HG03159 (cell line): ENCODE measurements at regions not wholly inside any gene's neighbourhood (a gene's known extent, or its start where the extent isn't known, plus 50 kb on each side); places are given as distances from the start of the nearest gene placed in this dataset.

Experiments used
- ATAC-seq: cut with Tn5 transposase; IDR thresholded peaks from one replicate; pipeline ENCODE4 v1.9.1; 2021; ENCODE audit warnings: mild to moderate bottlenecking, moderate library complexity; ENCODE audit not compliant: unreplicated experiment

- ATAC-seq = no peak
Measured at GRCh38 chr20:16175322-16175961, 397.8 kb downstream of the KIF16B start.

DNA sequence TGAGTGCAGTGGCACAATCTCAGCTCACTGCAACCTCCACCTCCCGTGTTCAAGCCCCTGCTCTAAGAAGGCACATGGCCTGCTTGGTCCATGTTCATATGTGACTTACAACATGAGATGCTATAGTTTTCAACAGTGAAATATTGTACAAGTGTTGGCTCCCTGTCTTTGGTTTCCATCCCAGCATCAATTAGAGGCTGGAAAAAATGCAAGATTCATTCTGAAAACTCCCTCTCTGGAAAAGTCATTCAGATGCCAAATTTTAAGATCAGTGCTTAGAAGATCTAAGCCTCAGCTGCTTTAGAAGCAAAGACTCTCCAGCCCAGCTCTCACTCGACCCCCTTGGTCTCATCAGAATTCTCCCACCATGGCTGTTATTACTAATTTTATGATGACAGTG is 398.9 kb downstream of the KIF16B start:
- no peak for ATAC-seq

GRCh38 chr20:16173044-16173443 is 400.2 kb downstream of the KIF16B start:
- no peak for ATAC-seq

DNA sequence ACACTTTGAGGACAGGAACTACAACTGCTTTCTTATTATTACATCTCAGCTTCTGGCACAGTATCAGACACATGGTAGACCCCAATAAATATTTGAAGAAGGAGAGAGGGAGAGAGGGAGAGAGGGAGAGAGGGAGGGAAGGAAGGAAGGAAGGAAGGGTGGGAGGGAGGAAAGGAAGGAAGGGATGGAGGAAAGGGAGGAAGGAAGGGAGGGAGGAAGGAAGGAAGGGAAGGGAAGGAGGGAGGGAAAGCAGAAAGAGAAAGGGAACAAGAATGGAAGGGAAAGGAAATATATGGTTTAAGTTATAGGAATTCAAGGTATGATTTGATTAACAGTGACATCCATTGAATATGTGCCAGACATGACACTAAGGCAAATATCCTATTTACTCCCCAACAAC is 402.1 kb downstream of the KIF16B start:
- no peak for ATAC-seq

- ATAC-seq = no peak
Measured at GRCh38 chr20:16170406-16170971, 402.8 kb downstream of the KIF16B start.

DNA sequence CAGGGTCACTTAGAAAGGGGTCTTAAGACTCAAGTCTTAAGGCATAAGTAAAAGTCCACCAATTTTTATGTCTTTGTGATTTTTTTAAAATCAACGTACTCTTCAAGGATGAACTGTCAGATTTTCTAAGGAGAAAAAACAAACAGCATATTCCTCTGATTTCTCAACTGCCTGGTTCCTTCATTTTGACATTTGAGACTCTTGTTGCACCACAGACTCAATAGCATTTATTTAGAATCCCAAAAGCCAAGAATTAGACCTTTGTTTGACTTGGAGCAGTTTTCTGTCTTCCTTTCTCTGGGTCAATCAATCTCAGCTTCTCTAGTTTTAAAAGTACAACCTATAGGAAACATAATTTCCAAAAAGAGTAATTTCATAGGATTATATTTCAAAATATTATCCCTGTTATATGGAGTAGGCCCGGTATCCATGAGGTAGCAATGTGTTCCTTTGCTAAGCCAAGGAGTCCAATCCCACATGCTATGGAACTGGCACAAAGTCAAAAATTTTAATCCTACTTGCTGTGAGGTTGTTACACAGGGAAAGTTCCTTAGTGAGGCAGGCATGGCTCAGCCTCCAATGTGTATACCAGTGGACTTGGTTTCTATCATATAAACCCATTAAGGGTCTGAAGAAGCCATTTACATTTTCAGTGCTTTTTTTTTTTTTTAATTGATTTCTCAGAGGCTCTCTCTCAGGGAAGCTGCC is 405.7 kb downstream of the KIF16B start:
- ATAC-seq = no peak

DNA sequence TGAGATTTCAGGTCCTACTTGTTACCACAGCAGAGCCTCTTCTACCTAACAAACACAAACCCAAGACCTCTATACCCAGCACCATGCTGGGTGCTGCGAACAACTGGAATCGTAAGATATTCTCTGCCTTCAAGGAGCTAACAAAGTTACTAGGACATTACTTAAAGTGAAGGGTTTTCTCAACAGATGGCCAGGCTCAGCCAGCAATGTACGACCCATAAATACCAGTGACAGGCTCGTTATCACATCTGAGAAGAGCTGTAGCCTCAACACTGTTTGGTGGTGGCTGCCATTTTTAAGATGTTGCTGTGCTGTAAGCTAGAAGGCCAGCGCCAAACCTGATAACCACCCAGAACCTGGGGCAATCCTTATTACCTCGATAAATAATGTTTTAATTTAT is 406.5 kb downstream of the KIF16B start:
- no peak for ATAC-seq

- ATAC-seq = peak; percentile 62
Measured at GRCh38 chr20:16158976-16159286, 414.3 kb downstream of the KIF16B start.

DNA sequence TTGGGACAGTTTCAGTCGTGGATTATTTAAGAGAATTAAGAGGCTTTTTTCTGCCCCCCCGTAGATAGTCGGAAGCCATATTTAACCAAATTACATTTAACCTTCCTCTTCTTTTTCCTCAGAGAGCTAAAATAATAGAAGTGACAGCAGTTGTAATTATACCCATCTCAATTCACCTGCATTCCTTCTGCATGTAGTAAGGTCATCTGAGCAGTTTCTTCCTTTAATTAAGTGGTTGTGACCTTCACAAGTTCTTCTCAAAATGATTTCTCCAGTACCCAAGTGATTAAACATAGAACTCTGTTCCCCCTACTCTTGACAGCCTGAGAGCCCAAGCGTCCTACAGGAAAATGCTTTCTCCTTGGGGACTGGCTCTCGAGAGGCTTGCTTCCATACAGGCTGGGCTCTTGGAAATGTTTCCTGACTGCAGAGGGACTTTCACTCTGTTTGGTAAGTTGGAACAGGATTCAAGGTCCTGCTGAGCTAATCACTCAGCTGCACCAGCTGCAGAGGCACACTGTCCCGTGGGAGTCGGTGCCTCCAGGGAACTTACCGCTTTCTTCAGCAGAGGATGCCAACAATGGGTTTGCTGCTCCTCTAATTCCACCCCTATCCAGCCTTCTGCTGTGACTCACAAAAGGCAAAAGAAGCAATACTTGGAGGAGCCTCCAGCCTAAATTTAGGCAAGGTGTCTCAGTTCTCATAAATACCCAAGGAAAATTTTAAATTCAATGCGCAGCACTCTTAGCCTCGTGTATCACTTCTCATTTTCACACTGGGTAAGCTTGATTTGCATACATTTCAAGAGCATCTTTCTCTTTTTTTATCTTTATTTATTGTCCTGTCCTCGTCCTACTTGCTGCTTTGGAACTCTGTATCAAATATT is 414.9 kb downstream of the KIF16B start:
- ATAC-seq = peak; percentile 90

GRCh38 chr20:16147916-16148315 is 425.3 kb downstream of the KIF16B start:
- no peak for ATAC-seq

DNA sequence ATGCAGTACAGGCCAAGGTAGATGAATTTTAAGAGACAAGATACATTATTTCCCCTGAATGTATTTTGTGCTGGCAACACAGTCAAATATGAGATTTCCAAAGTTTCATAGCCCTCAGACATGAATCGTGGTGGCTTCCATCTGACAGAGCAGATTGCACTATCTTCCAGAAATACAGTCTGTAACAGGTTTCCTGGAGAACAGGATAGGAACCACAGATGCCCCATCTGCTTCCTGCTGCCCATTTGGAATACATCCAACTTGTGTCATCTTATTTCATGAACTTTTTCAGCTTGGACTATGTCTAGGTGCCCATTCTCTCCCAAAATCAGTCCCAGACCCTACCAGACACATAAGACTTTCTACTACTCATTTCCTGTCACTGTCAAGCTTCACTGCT is 426.0 kb downstream of the KIF16B start:
- no peak for ATAC-seq

GRCh38 chr20:16145919-16146318 is 427.3 kb downstream of the KIF16B start:
- no peak for ATAC-seq

DNA sequence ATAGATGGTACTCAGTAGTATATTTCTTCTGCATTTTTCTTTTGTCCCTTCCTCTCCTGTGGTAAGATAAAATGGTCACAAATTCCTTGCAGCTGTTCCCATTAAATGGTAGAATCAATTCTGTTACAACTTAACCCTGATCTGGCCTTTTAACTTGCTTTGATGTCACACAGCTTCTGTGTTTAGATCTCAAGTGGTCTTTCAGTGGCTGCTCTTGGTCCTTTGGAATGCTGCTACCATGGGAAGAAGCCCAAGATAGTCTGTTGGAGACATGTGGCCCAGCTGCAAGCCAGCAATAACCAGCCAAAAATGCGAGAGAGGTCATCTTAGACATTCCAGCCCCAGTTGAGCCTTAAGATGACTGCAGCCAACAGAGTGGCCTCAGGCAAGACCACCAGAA is 429.7 kb downstream of the KIF16B start:
- no peak for ATAC-seq

DNA sequence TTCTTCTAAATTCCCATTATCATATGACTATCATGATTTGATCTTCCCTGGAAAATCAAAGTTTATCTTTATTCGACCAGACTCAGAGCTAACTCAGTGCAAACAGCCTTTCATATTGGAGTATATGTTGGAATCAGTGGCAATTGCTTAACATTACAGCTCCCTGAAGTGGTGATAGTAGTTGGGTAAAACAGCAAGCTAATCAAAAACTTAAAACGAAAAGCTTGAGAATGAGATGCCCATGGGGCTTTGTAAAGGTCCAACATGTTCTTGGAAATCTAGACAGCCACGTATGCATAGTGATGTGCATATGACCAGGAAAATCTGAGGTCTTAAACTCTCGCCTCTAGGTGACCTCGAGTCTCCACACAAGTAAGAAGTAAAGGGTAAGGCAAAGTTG is 437.6 kb downstream of the KIF16B start:
- no peak for ATAC-seq

- no peak for ATAC-seq
Measured at GRCh38 chr20:16132036-16132798, 441.0 kb downstream of the KIF16B start.

DNA sequence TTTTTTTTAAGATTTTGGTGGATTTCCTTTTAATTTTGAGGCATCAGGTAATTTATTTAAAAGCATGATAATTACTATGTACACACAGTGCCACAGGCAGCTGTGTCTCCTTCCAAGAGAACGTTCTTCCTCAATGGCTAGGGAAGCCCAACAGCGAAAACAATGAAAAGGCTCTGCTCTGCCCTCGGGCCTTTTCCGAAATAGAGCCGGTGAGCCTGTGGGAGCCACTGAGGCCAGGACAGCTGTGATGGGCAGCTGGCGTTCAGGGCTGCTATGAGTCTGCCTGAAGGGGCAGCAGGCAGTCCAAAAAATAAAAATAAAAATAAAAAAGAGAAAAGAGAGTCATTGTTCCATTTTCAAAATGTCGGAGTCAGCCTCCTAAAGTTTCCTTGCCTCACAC is 443.8 kb downstream of the KIF16B start:
- ATAC-seq = no peak

DNA sequence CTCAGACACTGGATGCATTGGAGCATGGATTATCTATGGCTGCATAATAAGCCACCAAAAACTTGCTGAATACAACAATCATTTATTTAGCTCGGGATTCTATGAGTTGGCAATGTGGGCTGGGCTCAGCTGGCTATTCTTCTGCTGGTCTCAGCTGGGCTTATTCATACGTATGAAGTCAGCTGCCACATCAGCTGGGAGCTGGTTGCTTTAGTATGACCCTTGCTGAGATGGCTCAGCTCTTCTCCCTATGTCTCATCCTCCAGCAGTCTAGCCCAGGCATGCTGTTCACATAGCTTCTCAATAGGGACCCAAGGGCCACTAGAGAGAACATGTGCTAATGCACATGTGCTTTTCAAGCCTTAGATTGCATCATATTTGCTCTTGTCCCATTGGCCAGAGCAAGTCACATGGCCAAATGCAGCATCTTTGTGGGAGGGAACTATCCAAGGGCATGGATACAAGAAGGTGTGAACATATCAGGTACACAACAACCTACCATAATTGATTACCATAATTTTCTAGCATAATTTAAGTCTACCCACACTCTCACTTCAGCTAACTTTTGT is 444.6 kb downstream of the KIF16B start:
- ATAC-seq = no peak

- no peak for ATAC-seq
Measured at GRCh38 chr20:16125816-16126215, 447.4 kb downstream of the KIF16B start.

DNA sequence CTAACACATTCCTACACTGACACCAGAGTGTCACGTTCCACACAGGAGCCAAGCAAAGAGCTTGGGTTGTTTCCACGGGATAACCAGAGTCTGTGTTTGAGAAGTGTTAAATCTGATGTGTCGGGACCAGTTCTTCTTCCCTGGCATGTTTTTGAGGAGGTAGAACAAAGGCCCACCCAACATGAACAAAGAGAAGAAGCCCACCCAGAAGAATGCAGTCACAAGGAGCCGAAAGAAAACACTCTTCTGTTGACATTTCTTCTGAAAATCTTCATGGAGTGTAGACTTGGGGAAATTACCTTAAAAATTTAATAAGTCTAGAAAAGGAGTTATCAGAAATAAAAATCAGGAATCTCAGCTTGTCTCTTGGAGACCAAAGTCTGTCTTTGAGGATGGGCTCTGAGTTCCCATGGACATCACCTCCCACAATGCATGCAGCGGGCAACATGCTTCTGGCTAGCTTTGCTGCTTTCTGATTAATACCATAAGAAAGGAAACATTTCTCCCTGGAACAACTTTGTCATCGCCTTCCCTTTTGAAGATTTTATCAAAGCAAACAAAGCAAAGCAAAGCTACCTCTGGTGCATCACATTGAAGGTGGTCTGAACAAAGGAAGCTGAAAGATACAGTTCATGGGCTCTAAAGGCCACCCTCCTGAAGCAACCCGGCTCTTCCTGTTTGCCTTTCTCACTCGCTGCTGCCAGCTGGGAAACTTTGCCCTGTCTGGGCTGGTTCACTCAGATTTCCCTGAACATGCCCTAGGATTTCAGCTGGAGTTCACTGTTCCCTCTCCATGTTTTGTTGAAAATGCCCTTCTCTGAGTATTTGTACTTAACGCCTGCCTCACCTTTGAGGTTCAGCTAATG is 448.1 kb downstream of the KIF16B start:
- no peak for ATAC-seq

DNA sequence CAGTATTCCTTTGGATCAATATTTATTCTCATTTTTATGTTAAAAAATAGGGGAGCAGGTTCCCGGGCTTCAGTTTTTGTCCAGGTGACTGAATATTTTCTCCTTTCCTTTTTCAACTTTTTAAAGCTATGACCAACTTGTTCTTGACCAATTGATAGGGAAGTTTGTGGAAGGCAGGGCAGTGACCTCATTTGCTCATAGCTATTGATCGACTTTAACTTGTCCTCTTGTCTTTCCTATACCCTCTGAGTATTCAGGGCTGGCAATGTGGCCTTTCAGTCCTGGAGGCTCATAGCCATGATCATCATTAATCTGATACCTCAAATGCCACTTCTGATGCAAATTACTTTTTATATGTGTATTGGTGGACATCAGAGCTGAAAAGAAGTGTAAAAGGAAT is 448.8 kb downstream of the KIF16B start:
- ATAC-seq = no peak
